ENCODE measurements at regions not wholly inside any gene's neighbourhood (a gene's known extent, or its start where the extent isn't known, plus 50 kb on each side); places are given as distances from the start of the nearest gene placed in this dataset.
"Not testable (repeated sequence)": the region's sequence is repeated elsewhere in the genome, so short reads cannot be mapped to it uniquely, and the experiment has no call there.

DNA sequence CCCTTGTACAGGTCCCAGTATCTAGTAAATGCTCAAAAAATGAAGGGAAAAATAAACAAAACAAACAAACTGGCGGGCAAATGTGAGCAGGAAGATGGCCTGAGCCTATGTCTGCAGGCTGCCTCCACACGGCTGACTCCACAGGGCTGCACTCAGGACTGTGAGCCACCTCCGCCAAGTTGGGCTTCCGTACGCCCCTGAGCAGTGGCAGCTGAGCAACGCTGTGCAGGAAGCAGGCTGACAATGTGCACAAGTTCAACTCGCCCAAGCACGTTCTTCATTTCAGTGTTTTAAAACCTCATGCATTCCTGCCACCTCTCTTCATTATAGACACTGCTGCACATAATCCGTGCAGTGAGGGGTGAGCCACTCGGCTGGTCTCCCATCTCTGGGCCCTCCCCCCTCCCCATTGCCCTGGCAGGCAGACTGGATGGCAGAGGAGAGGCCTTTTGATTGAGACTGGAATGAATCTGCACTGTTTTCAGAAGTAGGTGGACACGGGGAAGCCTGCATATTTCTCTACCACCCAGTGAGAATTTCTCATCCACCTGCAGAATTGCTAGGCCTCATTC is 915.3 kb downstream of the UQCRFS1 start:
- DNase-seq (ENCODE audit: extremely low read depth, low read depth) = no peak
- no peak for TF ChIP-seq CTCF (IDR thresholded peaks at IDR 0.05; ENCODE audit: low read depth, low read length)

DNA sequence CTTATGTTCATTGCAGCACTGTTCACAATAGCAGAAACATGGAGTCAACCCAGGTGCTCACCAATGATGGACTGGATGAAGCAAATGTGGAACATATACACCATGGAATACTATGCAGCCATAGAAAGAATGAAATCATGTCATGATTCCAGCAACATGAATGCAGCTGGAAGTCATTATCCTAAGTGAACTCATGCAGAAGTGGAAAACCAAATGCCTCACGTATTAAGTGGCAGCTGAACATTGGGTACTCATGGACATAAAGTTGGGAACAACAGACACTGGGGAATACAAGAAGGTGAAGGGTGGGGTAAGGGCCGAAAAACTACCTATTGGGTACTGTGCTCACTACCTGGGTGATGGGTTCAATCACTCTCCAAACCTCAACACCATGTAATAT is 915.9 kb downstream of the UQCRFS1 start:
- no peak for TF ChIP-seq CTCF (IDR thresholded peaks at IDR 0.05; ENCODE audit: low read depth, low read length)
- DNase-seq (ENCODE audit: extremely low read depth, low read depth) = no peak

DNA sequence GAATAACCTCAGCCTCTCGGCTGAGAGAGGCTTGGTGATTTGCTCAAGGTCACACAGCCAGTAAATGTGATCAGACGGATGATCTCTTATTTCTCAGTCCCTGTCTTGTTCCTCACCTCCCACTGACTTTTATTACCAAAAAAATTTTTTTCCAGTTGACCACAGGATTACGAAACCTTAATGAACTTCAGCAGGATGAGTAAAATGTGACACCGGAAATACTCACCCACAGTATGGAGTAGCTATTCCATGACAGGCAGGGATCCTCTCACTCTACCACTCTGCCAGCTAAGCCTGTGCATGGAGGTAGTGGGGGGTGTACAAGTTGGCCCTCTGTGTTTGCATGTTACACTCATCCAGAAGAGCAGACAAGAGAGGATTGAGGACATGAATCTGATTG is 916.4 kb downstream of the UQCRFS1 start:
- TF ChIP-seq CTCF (IDR thresholded peaks at IDR 0.05; ENCODE audit: low read depth, low read length) = no peak
- DNase-seq (ENCODE audit: extremely low read depth, low read depth) = no peak

DNA sequence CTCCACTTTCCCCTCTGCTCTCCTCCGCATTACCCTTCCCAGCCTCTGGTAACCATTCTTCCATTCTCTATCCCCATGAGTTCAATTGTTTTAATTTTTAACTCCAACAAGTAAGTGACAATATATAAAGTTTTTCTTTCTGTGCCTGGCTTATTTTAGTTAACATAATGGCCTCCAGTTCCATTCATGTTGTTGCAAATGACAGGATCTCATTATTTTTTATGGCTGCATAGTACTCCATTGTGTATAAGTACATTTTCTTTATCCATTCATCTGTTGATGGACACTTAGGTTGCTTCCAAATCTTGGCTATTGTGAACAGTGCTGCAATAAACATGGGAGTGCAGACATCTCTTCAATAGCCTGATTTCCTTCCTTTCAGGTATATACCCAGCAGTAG is 918.0 kb downstream of the UQCRFS1 start:
- not testable (repeated sequence) for DNase-seq (ENCODE audit: extremely low read depth, low read depth)

- TF ChIP-seq CTCF (IDR thresholded peaks at IDR 0.05; ENCODE audit: low read depth, low read length) = no peak
These were observed 918.6 kb downstream of the UQCRFS1 start for GRCh38 chr19:28294395-28294794.

DNA sequence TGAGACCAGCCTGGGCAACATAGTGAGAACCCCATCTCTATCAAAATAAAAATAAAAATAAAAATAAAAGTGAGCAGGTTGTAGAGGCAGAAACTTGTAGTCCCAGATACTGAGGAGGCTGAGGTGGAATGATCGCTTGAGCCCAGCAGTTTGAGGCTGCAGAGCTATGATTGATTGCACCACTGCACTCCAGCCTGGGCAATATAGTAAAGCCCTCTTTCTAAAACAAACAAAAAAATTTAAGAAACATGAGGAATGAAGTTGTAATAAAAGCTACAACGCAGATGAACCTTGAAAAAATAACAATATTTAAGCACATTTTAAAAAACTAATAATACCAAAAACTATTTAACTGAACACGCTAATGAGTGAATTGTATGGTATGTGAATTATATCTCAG is 919.3 kb downstream of the UQCRFS1 start:
- no peak for TF ChIP-seq CTCF (IDR thresholded peaks at IDR 0.05; ENCODE audit: low read depth, low read length)
- DNase-seq (ENCODE audit: extremely low read depth, low read depth) = no peak

More at GRCh38 chr19:28294395-28294794, 918.6 kb downstream of the UQCRFS1 start:
- DNase-seq (ENCODE audit: extremely low read depth, low read depth) = no peak

GRCh38 chr19:28292822-28293500 is 920.0 kb downstream of the UQCRFS1 start:
- no peak for TF ChIP-seq CTCF (IDR thresholded peaks at IDR 0.05; ENCODE audit: low read depth, low read length)

DNA sequence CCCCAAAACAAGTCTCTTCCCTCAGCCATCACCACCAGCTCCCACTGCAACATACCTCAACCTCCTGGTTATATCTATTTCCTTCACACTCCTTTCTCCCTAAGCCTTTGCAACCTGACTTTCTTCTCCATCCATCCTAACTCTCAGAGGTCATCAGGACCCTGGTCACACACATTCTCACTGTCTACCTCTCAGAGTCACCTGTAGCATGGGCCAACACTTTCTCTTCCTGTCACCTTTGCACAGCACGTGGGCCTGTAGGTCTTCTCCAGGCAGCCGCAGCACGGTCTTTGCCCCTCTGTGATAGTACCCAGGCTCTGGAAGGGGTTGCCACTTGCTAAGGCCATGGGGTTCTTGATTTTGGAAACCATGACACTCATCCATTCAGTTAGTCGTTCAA is 921.1 kb downstream of the UQCRFS1 start:
- TF ChIP-seq CTCF (IDR thresholded peaks at IDR 0.05; ENCODE audit: low read depth, low read length) = no peak
- no peak for DNase-seq (ENCODE audit: extremely low read depth, low read depth)

More at GRCh38 chr19:28292822-28293500, 920.0 kb downstream of the UQCRFS1 start:
- no peak for DNase-seq (ENCODE audit: extremely low read depth, low read depth)

Data from AG09319 (cell line).